ENCODE measurements at regions not wholly inside any gene's neighbourhood (a gene's known extent, or its start where the extent isn't known, plus 50 kb on each side); places are given as distances from the start of the nearest gene placed in this dataset.

DNA sequence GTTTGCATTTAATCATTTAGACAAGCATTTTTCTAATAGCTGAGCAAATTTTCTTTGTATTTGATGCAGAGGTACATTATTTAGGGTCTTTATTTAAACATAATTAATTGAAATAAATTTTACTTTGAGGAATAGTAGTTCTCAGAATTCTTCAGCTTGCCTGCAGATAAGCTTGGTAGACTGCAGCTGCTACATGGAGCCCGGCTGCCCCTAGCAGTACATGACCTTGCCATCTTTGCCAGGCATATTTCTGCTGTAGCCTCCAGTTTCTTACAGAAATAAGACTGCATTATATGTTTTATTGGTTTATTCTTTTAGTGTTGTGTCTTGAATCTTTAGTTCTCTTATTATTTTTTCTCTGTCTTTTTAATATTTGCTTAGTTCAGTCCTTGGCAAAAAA is 396.8 kb downstream of the QKI start:
- Histone ChIP-seq H3K9me3 (ENCODE audit: control insufficient read depth, low read length) (no peaks in the 10 kb centered on the region), H3K4me1 (ENCODE audit: control insufficient read depth, insufficient read depth, low read length, poor library complexity, severe bottlenecking) (no peaks in the 10 kb centered on the region), H3K4me3 (ENCODE audit: extremely low read depth, insufficient read depth, low read length, poor library complexity, severe bottlenecking) (no peak overlapping the region), H3K36me3 (ENCODE audit: control insufficient read depth, insufficient read depth, low read length) (no peaks in the 10 kb centered on the region), H3K27ac (ENCODE audit: low read depth, low read length, severe bottlenecking) (no peak overlapping the region)
- 88% methylated on average over 1 of the region's 1 CpG; no CpG with 5 or more reads in 1 of the 2 experiments for WGBS, 2 experiments (ENCODE audit: insufficient coverage in 2 of 2)

DNA sequence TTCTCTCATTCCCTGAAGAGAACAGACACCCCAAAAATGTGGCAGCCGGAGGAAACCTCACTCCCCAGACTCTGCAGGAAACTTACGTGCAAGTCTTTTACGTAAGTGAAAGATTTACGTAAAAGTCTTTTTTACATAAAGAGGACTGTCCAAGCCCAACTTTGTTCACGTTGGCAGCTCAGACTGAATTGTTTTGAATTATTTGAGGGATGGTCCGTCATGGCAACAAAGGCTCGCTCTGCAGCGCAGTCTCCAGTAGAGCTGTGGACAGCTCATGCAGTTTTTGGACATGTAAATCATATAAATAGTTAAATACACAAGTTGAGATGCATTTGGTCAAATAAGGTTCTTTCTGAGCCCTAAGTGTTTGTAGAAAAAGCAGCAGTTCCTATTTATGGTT is 394.8 kb downstream of the QKI start:
- no peak overlapping the region for H3K27ac ChIP-seq (ENCODE audit: low read depth, low read length, severe bottlenecking)
- H3K4me3 ChIP-seq (ENCODE audit: extremely low read depth, insufficient read depth, low read length, poor library complexity, severe bottlenecking), result no peak overlapping the region
- 96 to 100% methylated on average over 2 to 6 of the region's 8 CpGs for WGBS, 2 experiments (ENCODE audit: insufficient coverage in 2 of 2)
- H3K9me3 ChIP-seq (ENCODE audit: control insufficient read depth, low read length), result no peaks in the 10 kb centered on the region
- H3K36me3 ChIP-seq (ENCODE audit: control insufficient read depth, insufficient read depth, low read length), result no peaks in the 10 kb centered on the region
- no peaks in the 10 kb centered on the region for H3K4me1 ChIP-seq (ENCODE audit: control insufficient read depth, insufficient read depth, low read length, poor library complexity, severe bottlenecking)

DNA sequence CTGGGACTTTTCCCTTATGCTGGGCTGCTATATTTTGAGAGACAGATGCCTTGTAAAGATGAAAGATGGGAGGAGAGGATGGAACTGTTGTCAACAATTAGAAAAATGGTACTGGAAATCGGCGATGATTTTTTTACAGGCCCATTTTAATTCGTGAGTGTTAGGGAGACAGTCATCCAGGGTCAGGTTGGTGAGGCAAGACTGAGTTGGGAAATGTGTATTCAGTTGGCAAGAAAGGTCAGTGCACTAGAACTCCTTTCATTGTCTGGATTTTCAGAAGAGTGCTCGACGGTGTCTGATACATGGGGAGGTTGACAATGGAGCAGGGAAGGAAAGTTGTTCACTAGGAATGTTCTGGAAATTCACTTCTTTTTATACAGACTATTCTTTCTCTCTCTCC is 394.4 kb downstream of the QKI start:
- no peak overlapping the region for H3K4me3 ChIP-seq (ENCODE audit: extremely low read depth, insufficient read depth, low read length, poor library complexity, severe bottlenecking)
- no peaks in the 10 kb centered on the region for H3K4me1 ChIP-seq (ENCODE audit: control insufficient read depth, insufficient read depth, low read length, poor library complexity, severe bottlenecking)
- H3K9me3 ChIP-seq (ENCODE audit: control insufficient read depth, low read length), result no peaks in the 10 kb centered on the region
- 81 to 89% methylated on average over 3 to 5 of the region's 5 CpGs for WGBS, 2 experiments (ENCODE audit: insufficient coverage in 2 of 2)
- H3K27ac ChIP-seq (ENCODE audit: low read depth, low read length, severe bottlenecking), result no peak overlapping the region
- no peaks in the 10 kb centered on the region for H3K36me3 ChIP-seq (ENCODE audit: control insufficient read depth, insufficient read depth, low read length)

DNA sequence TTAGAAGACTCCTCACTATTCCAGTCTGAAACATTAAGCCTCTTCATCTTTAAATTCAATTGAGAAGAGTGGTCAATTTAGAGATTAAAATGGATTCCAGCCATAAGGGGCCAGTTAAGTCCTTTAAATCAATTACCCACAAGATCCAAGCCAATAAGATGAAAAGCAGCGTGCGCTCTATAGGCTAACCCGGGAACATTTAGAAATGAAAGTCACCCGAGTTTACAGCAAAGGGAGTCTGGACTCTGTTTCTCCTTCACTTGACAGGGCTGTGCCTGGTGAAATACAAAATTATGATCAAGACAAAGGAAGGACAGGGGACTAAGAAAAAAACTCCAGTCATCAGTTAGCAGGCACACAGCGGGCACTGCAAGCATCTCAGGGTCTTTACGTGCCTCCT is 393.7 kb downstream of the QKI start:
- no peak overlapping the region for H3K27ac ChIP-seq (ENCODE audit: low read depth, low read length, severe bottlenecking)
- 93 to 100% methylated on average over 3 to 6 of the region's 6 CpGs for WGBS, 2 experiments (ENCODE audit: insufficient coverage in 2 of 2)
- no peaks in the 10 kb centered on the region for H3K4me1 ChIP-seq (ENCODE audit: control insufficient read depth, insufficient read depth, low read length, poor library complexity, severe bottlenecking)
- no peaks in the 10 kb centered on the region for H3K36me3 ChIP-seq (ENCODE audit: control insufficient read depth, insufficient read depth, low read length)
- H3K4me3 ChIP-seq (ENCODE audit: extremely low read depth, insufficient read depth, low read length, poor library complexity, severe bottlenecking), result no peak overlapping the region
- H3K9me3 ChIP-seq (ENCODE audit: control insufficient read depth, low read length), result no peaks in the 10 kb centered on the region

DNA sequence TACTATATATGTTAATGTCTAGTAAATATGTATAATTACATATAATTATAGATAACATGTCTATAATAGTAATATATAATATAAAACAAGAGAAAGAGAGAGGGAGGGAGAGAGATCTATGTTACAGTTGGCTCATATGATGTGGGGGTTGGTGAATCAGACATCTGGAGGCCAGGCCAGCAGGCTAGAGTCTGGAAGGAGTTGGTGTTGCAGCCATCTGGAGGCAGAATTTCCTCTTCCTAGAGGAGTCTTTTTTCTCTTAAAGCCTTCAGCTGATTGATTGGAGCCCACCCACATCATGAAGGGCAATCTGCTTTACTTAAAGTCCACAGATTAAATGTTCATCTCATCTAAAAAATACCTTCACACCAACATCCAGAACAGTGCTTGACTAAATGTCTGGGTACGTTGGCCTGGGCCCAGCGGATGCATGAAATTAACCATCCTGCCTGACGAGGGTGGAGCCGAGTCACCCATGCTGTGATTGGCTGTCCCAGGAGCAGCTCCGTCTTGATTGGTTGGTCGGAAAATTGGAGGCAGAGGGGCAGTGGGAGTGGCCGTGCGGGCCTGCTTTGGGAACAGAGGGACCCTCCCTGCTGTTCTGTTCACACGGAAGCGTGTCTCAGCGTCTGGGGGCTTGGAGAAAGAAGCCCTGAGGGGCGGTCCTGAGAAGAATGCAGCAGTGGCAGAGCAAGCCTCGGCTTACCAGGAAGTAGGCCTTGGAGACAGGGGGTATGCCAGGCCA is 392.4 kb downstream of the QKI start:
- WGBS, 2 experiments (ENCODE audit: insufficient coverage in 2 of 2), result 89 to 90% methylated on average over 12 to 13 of the region's 13 CpGs
- Histone ChIP-seq H3K36me3 (ENCODE audit: control insufficient read depth, insufficient read depth, low read length) (no peaks in the 10 kb centered on the region), H3K9me3 (ENCODE audit: control insufficient read depth, low read length) (no peaks in the 10 kb centered on the region), H3K4me3 (ENCODE audit: extremely low read depth, insufficient read depth, low read length, poor library complexity, severe bottlenecking) (no peak overlapping the region), H3K4me1 (ENCODE audit: control insufficient read depth, insufficient read depth, low read length, poor library complexity, severe bottlenecking) (no peaks in the 10 kb centered on the region), H3K27ac (ENCODE audit: low read depth, low read length, severe bottlenecking) (no peak overlapping the region)

DNA sequence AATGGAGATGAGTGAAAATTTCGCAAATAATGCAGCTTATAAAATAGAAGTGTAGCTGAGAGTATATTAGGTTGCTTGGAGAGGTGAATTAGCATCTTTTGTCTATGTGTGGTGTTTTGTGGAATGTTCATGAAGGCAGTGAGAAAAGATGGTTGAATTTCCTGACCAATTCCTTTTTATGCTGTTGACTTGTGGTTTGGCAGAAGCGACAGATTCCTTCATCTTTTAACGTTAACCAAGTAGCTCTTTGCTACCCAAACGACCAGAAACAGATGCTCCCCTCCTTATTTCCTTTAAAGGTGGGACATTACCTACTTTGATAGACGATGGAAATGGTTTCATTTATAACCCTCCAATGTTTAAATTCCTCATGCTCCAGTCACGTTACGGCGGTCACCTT is 390.5 kb downstream of the QKI start:
- WGBS, 2 experiments (ENCODE audit: insufficient coverage in 2 of 2), result 85 to 88% methylated on average over 4 to 5 of the region's 8 CpGs
- Histone ChIP-seq H3K27ac (ENCODE audit: low read depth, low read length, severe bottlenecking) (no peak overlapping the region), H3K9me3 (ENCODE audit: control insufficient read depth, low read length) (no peaks in the 10 kb centered on the region), H3K4me3 (ENCODE audit: extremely low read depth, insufficient read depth, low read length, poor library complexity, severe bottlenecking) (no peak overlapping the region), H3K4me1 (ENCODE audit: control insufficient read depth, insufficient read depth, low read length, poor library complexity, severe bottlenecking) (no peaks in the 10 kb centered on the region), H3K36me3 (ENCODE audit: control insufficient read depth, insufficient read depth, low read length) (no peaks in the 10 kb centered on the region)

DNA sequence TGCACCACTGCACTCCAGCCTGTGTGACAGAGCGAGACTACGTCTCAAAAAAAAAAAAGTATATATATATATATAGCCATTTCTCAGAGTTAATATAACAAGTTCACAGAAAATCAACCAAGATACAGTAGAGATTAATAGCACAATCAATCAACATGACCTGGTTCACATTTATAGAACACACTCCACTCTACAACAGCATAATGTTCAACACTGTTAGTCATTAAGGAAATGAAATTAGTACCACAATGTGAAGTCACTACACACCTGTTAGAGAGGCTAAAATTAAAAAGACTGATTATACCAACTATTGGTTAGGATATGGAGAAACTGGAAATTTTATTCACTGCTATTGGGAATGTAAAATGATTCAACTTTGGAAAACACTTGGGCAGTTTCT is 387.7 kb downstream of the QKI start:
- Histone ChIP-seq H3K4me1 (ENCODE audit: control insufficient read depth, insufficient read depth, low read length, poor library complexity, severe bottlenecking) (no peaks in the 10 kb centered on the region), H3K36me3 (ENCODE audit: control insufficient read depth, insufficient read depth, low read length) (no peaks in the 10 kb centered on the region), H3K27ac (ENCODE audit: low read depth, low read length, severe bottlenecking) (no peak overlapping the region), H3K9me3 (ENCODE audit: control insufficient read depth, low read length) (no peaks in the 10 kb centered on the region), H3K4me3 (ENCODE audit: extremely low read depth, insufficient read depth, low read length, poor library complexity, severe bottlenecking) (no peak overlapping the region)
- WGBS, 2 experiments (ENCODE audit: insufficient coverage in 2 of 2), result no CpG with 5 or more reads among the region's 2 CpGs

DNA sequence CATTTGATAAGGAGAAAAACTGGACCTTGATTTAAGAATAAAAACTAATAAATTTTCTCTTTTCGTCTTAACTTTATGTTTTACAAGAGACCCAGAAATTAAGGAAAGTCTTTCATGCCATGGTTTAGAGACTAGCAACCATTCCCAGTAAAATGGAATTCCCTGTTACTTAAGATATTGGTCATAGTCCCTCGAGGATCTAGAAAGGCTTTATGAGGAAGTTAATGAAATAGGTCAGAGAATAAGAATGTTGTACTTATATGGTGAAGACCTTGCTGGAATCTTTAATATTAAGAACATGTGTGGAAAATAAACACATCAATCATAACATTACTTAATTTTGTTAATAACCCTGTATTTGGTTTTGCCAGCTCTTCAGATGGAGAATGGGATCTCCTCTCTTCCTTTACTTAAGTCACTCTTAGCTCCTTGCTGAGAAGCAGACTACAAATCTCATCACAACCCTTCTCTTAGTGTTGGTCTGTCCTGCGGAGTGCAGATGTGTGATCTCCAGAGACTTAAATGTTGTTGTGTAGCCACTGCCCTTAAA is 382.9 kb downstream of the QKI start:
- Histone ChIP-seq H3K4me1 (ENCODE audit: control insufficient read depth, insufficient read depth, low read length, poor library complexity, severe bottlenecking) (no peaks in the 10 kb centered on the region), H3K4me3 (ENCODE audit: extremely low read depth, insufficient read depth, low read length, poor library complexity, severe bottlenecking) (no peak overlapping the region), H3K9me3 (ENCODE audit: control insufficient read depth, low read length) (no peaks in the 10 kb centered on the region), H3K36me3 (ENCODE audit: control insufficient read depth, insufficient read depth, low read length) (no peaks in the 10 kb centered on the region), H3K27ac (ENCODE audit: low read depth, low read length, severe bottlenecking) (no peak overlapping the region)
- WGBS, 2 experiments (ENCODE audit: insufficient coverage in 2 of 2), result no CpG with 5 or more reads among the region's 3 CpGs

DNA sequence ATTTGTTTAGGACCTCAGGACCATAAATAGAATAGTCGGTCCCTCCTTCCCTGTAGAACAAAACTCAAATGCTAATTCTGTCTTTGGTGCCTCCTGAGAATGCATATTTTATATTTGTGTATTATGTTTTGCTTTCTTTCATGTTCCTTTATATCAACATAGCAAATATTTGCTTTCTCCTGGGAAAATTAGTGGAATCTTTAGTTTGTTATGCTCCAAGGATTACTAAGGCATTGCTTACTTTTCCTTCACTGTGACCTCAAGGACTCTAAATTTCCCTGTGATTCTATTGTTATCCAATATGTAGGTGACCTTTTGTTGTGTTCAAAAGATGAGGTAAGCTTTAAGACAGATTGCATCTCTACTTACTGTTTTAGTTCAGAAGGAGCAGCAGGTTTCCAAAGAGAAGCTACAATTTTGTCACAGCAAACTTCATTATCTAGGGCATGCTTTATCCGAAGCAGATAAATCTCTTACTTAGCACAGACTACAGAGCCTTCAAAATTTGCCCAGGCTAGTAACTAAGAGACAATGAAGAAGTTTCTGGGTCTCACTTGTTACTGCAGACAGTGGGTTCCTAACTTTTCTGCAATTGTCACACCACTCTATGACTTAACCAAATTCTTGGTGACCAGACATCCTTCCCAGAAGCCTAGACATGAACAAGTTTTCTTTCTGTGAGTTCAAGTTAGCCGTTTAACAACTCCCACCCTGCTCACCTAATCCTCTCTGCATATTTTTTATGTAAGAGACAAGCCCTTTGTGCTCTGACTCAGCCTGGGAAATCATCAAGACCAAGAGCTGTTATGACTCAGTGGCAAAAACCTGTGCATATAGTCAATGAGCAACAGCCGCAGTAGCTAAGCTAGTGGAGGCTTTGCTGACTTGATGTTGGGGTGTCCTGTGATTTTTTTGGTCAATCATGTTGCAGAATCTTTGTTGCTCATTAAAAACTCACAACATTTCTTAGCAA is 378.8 kb downstream of the QKI start:
- no peak overlapping the region for H3K4me3 ChIP-seq (ENCODE audit: extremely low read depth, insufficient read depth, low read length, poor library complexity, severe bottlenecking)
- H3K9me3 ChIP-seq (ENCODE audit: control insufficient read depth, low read length), result no peaks in the 10 kb centered on the region
- 50% methylated on average over 2 of the region's 4 CpGs; no CpG with 5 or more reads in 1 of the 2 experiments for WGBS, 2 experiments (ENCODE audit: insufficient coverage in 2 of 2)
- no peaks in the 10 kb centered on the region for H3K4me1 ChIP-seq (ENCODE audit: control insufficient read depth, insufficient read depth, low read length, poor library complexity, severe bottlenecking)
- no peaks in the 10 kb centered on the region for H3K36me3 ChIP-seq (ENCODE audit: control insufficient read depth, insufficient read depth, low read length)
- H3K27ac ChIP-seq (ENCODE audit: low read depth, low read length, severe bottlenecking), result peak overlapping the region; percentile 30

DNA sequence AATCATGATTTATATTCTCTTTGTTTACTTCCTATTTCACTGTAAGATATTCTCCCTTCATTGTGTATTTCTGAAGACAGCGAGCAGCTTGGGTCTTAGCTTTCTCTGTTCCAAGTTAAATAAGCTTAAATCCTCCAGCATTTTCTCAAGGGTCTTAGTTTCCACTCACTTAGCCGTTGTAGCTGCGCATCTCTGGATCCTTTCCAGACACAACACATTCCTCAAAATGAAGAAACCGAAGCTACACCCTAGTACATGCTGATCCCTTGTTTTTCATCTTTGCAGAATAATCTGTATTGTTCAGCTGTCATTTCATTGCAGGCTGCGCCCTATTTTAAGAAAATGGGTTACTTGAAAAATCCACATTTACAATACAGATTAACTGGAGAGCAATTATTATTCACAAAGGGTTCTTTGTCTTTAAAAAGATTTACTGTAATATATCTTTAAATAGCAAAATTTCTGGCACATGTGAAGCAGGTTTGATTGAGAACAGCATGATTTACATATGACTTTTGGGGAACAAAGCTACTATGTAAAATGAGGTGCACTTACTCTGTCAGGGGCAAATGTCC is 375.8 kb downstream of the QKI start:
- H3K4me1 ChIP-seq (ENCODE audit: control insufficient read depth, insufficient read depth, low read length, poor library complexity, severe bottlenecking), result no peaks in the 10 kb centered on the region
- no peaks in the 10 kb centered on the region for H3K36me3 ChIP-seq (ENCODE audit: control insufficient read depth, insufficient read depth, low read length)
- no peak overlapping the region for H3K27ac ChIP-seq (ENCODE audit: low read depth, low read length, severe bottlenecking)
- WGBS, 2 experiments (ENCODE audit: insufficient coverage in 2 of 2), result 82 to 97% methylated on average over 3 to 4 of the region's 5 CpGs
- no peaks in the 10 kb centered on the region for H3K9me3 ChIP-seq (ENCODE audit: control insufficient read depth, low read length)
- no peak overlapping the region for H3K4me3 ChIP-seq (ENCODE audit: extremely low read depth, insufficient read depth, low read length, poor library complexity, severe bottlenecking)

Measured in mesodermal cell (in vitro differentiated cells).